Liver (tissue), 7 donors: ENCODE measurements at regions not wholly inside any gene's neighbourhood (a gene's known extent, or its start where the extent isn't known, plus 50 kb on each side); places are given as distances from the start of the nearest gene placed in this dataset.

Experiments
- DNase-seq: peaks from one replicate; pipeline ENCODE4 v3.0.0-alpha.2; 2017; ENCODE audit warnings: low spot score
- H3K27ac ChIP-seq, 2 donors: one replicate each; pipeline ENCODE4 v1.7.0; 2013; ENCODE audit warnings: inconsistent platforms in 2 of 2, low read length in 2 of 2, control low read depth in 1 of 2, low read depth in 1 of 2, mild to moderate bottlenecking in 1 of 2
- H3K27me3 ChIP-seq, 4 donors: one replicate each; pipeline versions ENCODE4 v1.6.1 to v1.7.0; 2013; ENCODE audit warnings: low read length in 3 of 4, inconsistent platforms in 1 of 4, mild to moderate bottlenecking in 1 of 4, moderate library complexity in 1 of 4; ENCODE audit not compliant: control insufficient read depth in 4 of 4, insufficient read depth in 4 of 4
- H3K36me3 ChIP-seq, 4 donors: one replicate each; pipeline versions ENCODE4 v1.6.1 to v1.7.0; 2013; ENCODE audit warnings: low read length in 3 of 4, mild to moderate bottlenecking in 3 of 4, low read depth in 1 of 4, moderate library complexity in 1 of 4; ENCODE audit not compliant: control insufficient read depth in 4 of 4, insufficient read depth in 3 of 4
- H3K4me1 ChIP-seq, 4 donors: one replicate each; pipeline versions ENCODE4 v1.6.1 to v1.7.0; 2013; ENCODE audit warnings: low read length in 3 of 4, mild to moderate bottlenecking in 3 of 4, moderate library complexity in 1 of 4; ENCODE audit not compliant: control insufficient read depth in 4 of 4, insufficient read depth in 4 of 4
- H3K4me3 ChIP-seq, 3 donors: one replicate each; pipeline versions ENCODE4 v1.6.1 to v1.7.0; 2013; ENCODE audit warnings: low read length in 3 of 3, control low read depth in 1 of 3, low read depth in 1 of 3, mild to moderate bottlenecking in 1 of 3
- H3K9ac ChIP-seq, 2 donors: one replicate each; pipeline ENCODE4 v1.7.0; 2013; ENCODE audit warnings: low read length in 2 of 2, mild to moderate bottlenecking in 2 of 2, moderate library complexity in 2 of 2, control low read depth in 1 of 2, low read depth in 1 of 2
- H3K9me3 ChIP-seq, 4 donors: one replicate each; pipeline versions ENCODE4 v1.6.1 to v1.7.0; 2013; ENCODE audit warnings: low read length in 3 of 4; ENCODE audit not compliant: control insufficient read depth in 4 of 4
- ATF3 ChIP-seq: IDR thresholded peaks from 2 replicates; pipeline ENCODE4 v1.6.1; 2016; ENCODE audit warnings: antibody characterized with exemption
- EGR1 ChIP-seq, 2 donors: IDR thresholded peaks; 2 replicates each; pipeline ENCODE4 v1.6.1; 2016 to 2018; ENCODE audit warnings: antibody characterized with exemption in 2 of 2, low read depth in 2 of 2
- FOXA2 ChIP-seq: IDR thresholded peaks from 2 replicates; pipeline ENCODE4 v1.6.1; 2016; ENCODE audit warnings: antibody characterized with exemption
- HNF4A ChIP-seq, 2 donors: conservative IDR thresholded peaks; 2 replicates each; pipeline ENCODE4 v1.6.1; 2016; ENCODE audit warnings: antibody characterized with exemption in 2 of 2, mild to moderate bottlenecking in 2 of 2
- HNF4G ChIP-seq: IDR thresholded peaks from 2 replicates; pipeline ENCODE4 v1.6.1; 2016; ENCODE audit warnings: antibody characterized with exemption
- JUND ChIP-seq, 2 donors: IDR thresholded peaks; 2 replicates each; pipeline ENCODE4 v1.6.1; 2016; ENCODE audit warnings: antibody characterized with exemption in 2 of 2
- MAX ChIP-seq: IDR thresholded peaks from 2 replicates; pipeline ENCODE4 v1.6.1; 2016; ENCODE audit warnings: antibody characterized with exemption
- RAD21 ChIP-seq, 2 donors: IDR thresholded peaks; 2 replicates each; pipeline ENCODE4 v1.6.1; 2016; ENCODE audit warnings: antibody characterized with exemption in 2 of 2, mild to moderate bottlenecking in 2 of 2
- REST ChIP-seq: IDR thresholded peaks from 2 replicates; pipeline ENCODE4 v1.6.1; 2016; ENCODE audit warnings: antibody characterized with exemption, mild to moderate bottlenecking
- RXRA ChIP-seq, 2 donors: IDR thresholded peaks; 2 replicates each; pipeline ENCODE4 v1.6.1; 2017 to 2018; ENCODE audit warnings: antibody characterized with exemption in 2 of 2, mild to moderate bottlenecking in 1 of 2
- SP1 ChIP-seq: IDR thresholded peaks from 2 replicates; pipeline ENCODE4 v1.6.1; 2018; ENCODE audit warnings: antibody characterized with exemption, mild to moderate bottlenecking
- TAF1 ChIP-seq: conservative IDR thresholded peaks from 2 replicates; pipeline ENCODE4 v1.6.1; 2016; ENCODE audit warnings: antibody characterized with exemption, mild to moderate bottlenecking
- YY1 ChIP-seq: IDR thresholded peaks from 2 replicates; pipeline ENCODE4 v1.6.1; 2016; ENCODE audit warnings: antibody characterized with exemption, mild to moderate bottlenecking
- ZBTB33 ChIP-seq: IDR thresholded peaks from 2 replicates; pipeline ENCODE4 v1.6.1; 2016; ENCODE audit warnings: antibody characterized with exemption
- WGBS: extraction: QIAGEN DNeasy Blood & Tissue Kit; methylation state at CpG from one replicate; pipeline ENCODE4 v1.1.7; 2013; 5-methylcytosine and 5-hydroxymethylcytosine counted together
- donor health status: healthy.
- donor health status: healthy.
- donor health status: healthy.
- donor health status: healthy.

GRCh38 chr14:80116157-80116556 lies 95.1 kb downstream of the DIO2 start (continued):
- TF ChIP-seq REST, result no peak
- TF ChIP-seq EGR1 (IDR thresholded peaks at IDR 0.05; ENCODE audit: low read depth in 2 of 2), result no peak
- TF ChIP-seq TAF1, result no peak

- Histone ChIP-seq H3K9me3 (no peaks in the 10 kb centered on the region), H3K9ac (no peak overlapping the region), H3K4me1 (no peaks in the 10 kb centered on the region), H3K36me3 (no peaks in the 10 kb centered on the region), H3K4me3 (no peak overlapping the region), H3K27ac (no peak overlapping the region), H3K27me3 (peaks cover 0 to 5% (median 0%) of the 10 kb centered on the region in 4 donors)
- DNase-seq, result no peak
- TF ChIP-seq ATF3 (no peak), HNF4A (conservative IDR thresholded peaks at IDR 0.05) (no peak), SP1 (no peak), RXRA (IDR thresholded peaks at IDR 0.05) (no peak), MAX (no peak), HNF4G (no peak), TAF1 (no peak), EGR1 (IDR thresholded peaks at IDR 0.05; ENCODE audit: low read depth in 2 of 2) (no peak)
- 51% methylated on average over 6 of the region's 6 CpGs for WGBS
These were observed 100.6 kb downstream of the DIO2 start for GRCh38 chr14:80110721-80111120.

GRCh38 chr14:80109055-80109454 lies 102.2 kb downstream of the DIO2 start:
- no peak overlapping the region for H3K4me3 ChIP-seq
- no peaks in the 10 kb centered on the region for H3K9me3 ChIP-seq
- H3K27ac ChIP-seq, result no peak overlapping the region
- DNase-seq, result no peak
- H3K27me3 ChIP-seq, result peaks cover 0 to 5% (median 0%) of the 10 kb centered on the region in 4 donors
- TF ChIP-seq RXRA (IDR thresholded peaks at IDR 0.05) (no peak), RAD21 (IDR thresholded peaks at IDR 0.05) (no peak), ATF3 (no peak), EGR1 (IDR thresholded peaks at IDR 0.05; ENCODE audit: low read depth in 2 of 2) (no peak), FOXA2 (no peak), MAX (no peak), JUND (IDR thresholded peaks at IDR 0.05) (no peak), ZBTB33 (no peak), SP1 (no peak), YY1 (no peak), HNF4A (conservative IDR thresholded peaks at IDR 0.05) (no peak), REST (no peak), HNF4G (no peak)
- no peaks in the 10 kb centered on the region for H3K4me1 ChIP-seq
- WGBS, result 38% methylated on average over 1 of the region's 1 CpG
- no peaks in the 10 kb centered on the region for H3K36me3 ChIP-seq
- H3K9ac ChIP-seq, result no peak overlapping the region
